Panc1 (cell line): ENCODE measurements at regions not wholly inside any gene's neighbourhood (a gene's known extent, or its start where the extent isn't known, plus 50 kb on each side); places are given as distances from the start of the nearest gene placed in this dataset.

ENCODE experiments used
- POLR2AphosphoS5 ChIP-seq: IDR thresholded peaks from 2 replicates; pipeline ENCODE4 v1.6.1; 2012; ENCODE audit warnings: mild to moderate bottlenecking, low read depth, low read length, moderate library complexity
- REST ChIP-seq, 2 experiments: IDR thresholded peaks; 2 replicates each; pipeline ENCODE4 v1.6.1; 2011 to 2012; ENCODE audit warnings: low read depth in 2 of 2, control low read depth in 1 of 2, low read length in 1 of 2, mild to moderate bottlenecking in 1 of 2, moderate library complexity in 1 of 2; ENCODE audit not compliant: insufficient read depth in 1 of 2
- SIN3A ChIP-seq: IDR thresholded peaks from 2 replicates; pipeline ENCODE4 v1.6.1; 2012; ENCODE audit warnings: low read depth, mild to moderate bottlenecking, low read length, moderate library complexity, borderline replicate concordance; ENCODE audit not compliant: insufficient read depth
- TF ChIP-seq, protein P1 (sequence below): fragments of 450-650 bp; IDR thresholded peaks from 2 replicates; pipeline ENCODE4 v1.5.1; 2017; ENCODE audit warnings: mild to moderate bottlenecking

GRCh38 chr6:48486876-48487275, 375.9 kb upstream of the PTCHD4 start:
- TF ChIP-seq SIN3A (no peak), REST (IDR thresholded peaks at IDR 0.05; ENCODE audit: insufficient read depth in 1 of 2, low read depth in 2 of 2, low read length in 1 of 2) (no peak), POLR2AphosphoS5 (no peak)
- TF ChIP-seq, protein P1, sequence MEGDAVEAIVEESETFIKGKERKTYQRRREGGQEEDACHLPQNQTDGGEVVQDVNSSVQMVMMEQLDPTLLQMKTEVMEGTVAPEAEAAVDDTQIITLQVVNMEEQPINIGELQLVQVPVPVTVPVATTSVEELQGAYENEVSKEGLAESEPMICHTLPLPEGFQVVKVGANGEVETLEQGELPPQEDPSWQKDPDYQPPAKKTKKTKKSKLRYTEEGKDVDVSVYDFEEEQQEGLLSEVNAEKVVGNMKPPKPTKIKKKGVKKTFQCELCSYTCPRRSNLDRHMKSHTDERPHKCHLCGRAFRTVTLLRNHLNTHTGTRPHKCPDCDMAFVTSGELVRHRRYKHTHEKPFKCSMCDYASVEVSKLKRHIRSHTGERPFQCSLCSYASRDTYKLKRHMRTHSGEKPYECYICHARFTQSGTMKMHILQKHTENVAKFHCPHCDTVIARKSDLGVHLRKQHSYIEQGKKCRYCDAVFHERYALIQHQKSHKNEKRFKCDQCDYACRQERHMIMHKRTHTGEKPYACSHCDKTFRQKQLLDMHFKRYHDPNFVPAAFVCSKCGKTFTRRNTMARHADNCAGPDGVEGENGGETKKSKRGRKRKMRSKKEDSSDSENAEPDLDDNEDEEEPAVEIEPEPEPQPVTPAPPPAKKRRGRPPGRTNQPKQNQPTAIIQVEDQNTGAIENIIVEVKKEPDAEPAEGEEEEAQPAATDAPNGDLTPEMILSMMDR: no peak
